PC-3 (cell line): ENCODE measurements at regions not wholly inside any gene's neighbourhood (a gene's known extent, or its start where the extent isn't known, plus 50 kb on each side); places are given as distances from the start of the nearest gene placed in this dataset.

ENCODE experiments used
- ATAC-seq: fragments of 200-7000 bp; cut with Tn5 transposase; 2 replicates; pipeline ENCODE4 v1.9.1; 2020; ENCODE audit warnings: mild to moderate bottlenecking, moderate library complexity
- BruUV-seq: library from RNA; stranded (reverse); fragments of 400-500 nt; replicated peaks from 2 replicates; lab custom pipeline; 2021; lab: Mats Ljungman, UMichigan
- CTCF ChIA-PET: fragments of 300-600 bp; sonication (Branson Sonifier 250); formaldehyde crosslinking; loops from one replicate; lab custom pipeline; 2022; ENCODE audit warnings: antibody characterized with exemption; lab: Charles Lee
- POLR2A ChIA-PET: fragments of 300-600 bp; sonication (Branson Sonifier 250); formaldehyde crosslinking; loops from one replicate; lab custom pipeline; 2022; ENCODE audit warnings: antibody characterized with exemption; ENCODE audit not compliant: unreplicated experiment; lab: Charles Lee
- DNase-seq: peaks from one replicate; pipeline ENCODE4 v3.0.0-alpha.2; 2015
- H2AFZ ChIP-seq: fragments of 300-600 bp; sonication (generic); 2 replicates; pipeline ENCODE4 v1.6.0; 2016; ENCODE audit warnings: antibody characterized with exemption, low read length
- H3F3A ChIP-seq: fragments of 300-600 bp; sonication (generic); one replicate; pipeline ENCODE4 v1.6.0; 2017; ENCODE audit warnings: antibody characterized with exemption, low read length, control low read depth, mild to moderate bottlenecking; ENCODE audit not compliant: unreplicated experiment
- H3K27ac ChIP-seq: fragments of 300-600 bp; sonication (generic); 2 replicates; pipeline ENCODE4 v1.5.1; 2016; ENCODE audit warnings: mild to moderate bottlenecking, low read length
- H3K27me3 ChIP-seq: fragments of 300-600 bp; sonication (generic); 2 replicates; pipeline ENCODE4 v1.6.1; 2016; ENCODE audit warnings: low read length, mixed read lengths
- H3K36me3 ChIP-seq: fragments of 300-600 bp; sonication (generic); 2 replicates; pipeline ENCODE4 v1.6.1; 2016; ENCODE audit warnings: low read depth, mixed run types, low read length, mixed read lengths
- H3K4me1 ChIP-seq: fragments of 300-600 bp; sonication (generic); 2 replicates; pipeline ENCODE4 v1.5.1; 2016; ENCODE audit warnings: low read length; ENCODE audit not compliant: insufficient read depth
- H3K4me2 ChIP-seq: fragments of 300-600 bp; sonication (generic); 2 replicates; pipeline ENCODE4 v1.6.0; 2016; ENCODE audit warnings: low read length
- H3K4me3 ChIP-seq: fragments of 300-600 bp; sonication (generic); 2 replicates; pipeline ENCODE4 v1.5.1; 2016; ENCODE audit warnings: mild to moderate bottlenecking, low read length, mixed read lengths
- H3K79me2 ChIP-seq: fragments of 300-600 bp; sonication (generic); 2 replicates; pipeline ENCODE4 v1.6.1; 2017; ENCODE audit warnings: low read length, mixed read lengths
- H3K9ac ChIP-seq: fragments of 300-600 bp; sonication (generic); 2 replicates; pipeline ENCODE4 v1.6.0; 2016; ENCODE audit warnings: mild to moderate bottlenecking, low read length
- H3K9me2 ChIP-seq: fragments of 300-600 bp; sonication (generic); replicated peaks from 2 replicates; pipeline ENCODE4 v1.6.1; 2016; ENCODE audit warnings: mixed run types, low read length, mixed read lengths
- H3K9me3 ChIP-seq: fragments of 300-600 bp; sonication (generic); 2 replicates; pipeline ENCODE4 v1.6.1; 2016; ENCODE audit warnings: low read length, mixed read lengths
- H4K20me1 ChIP-seq: fragments of 300-600 bp; sonication (generic); 2 replicates; pipeline ENCODE4 v1.6.1; 2016; ENCODE audit warnings: low read length, mixed read lengths
- EZH2 ChIP-seq: fragments of 300-600 bp; sonication (generic); IDR thresholded peaks from one replicate; pipeline ENCODE4 v1.6.1; 2017; ENCODE audit warnings: antibody characterized with exemption, mild to moderate bottlenecking, low read length; ENCODE audit not compliant: unreplicated experiment
- EZH2phosphoT487 ChIP-seq: fragments of 300-600 bp; sonication (generic); IDR thresholded peaks from 2 replicates; pipeline ENCODE4 v1.6.1; 2018; ENCODE audit warnings: mild to moderate bottlenecking, antibody characterized with exemption, low read length, borderline replicate concordance
- intact Hi-C: fragments of 100-400 bp; cut with micrococcal nuclease; formaldehyde crosslinking; loops from 2 replicates; pipeline ENCODE4 v1.9.0; 2023
- TF ChIP-seq, protein P1 (sequence below): fragments of 300-600 bp; sonication (generic); conservative IDR thresholded peaks from 2 replicates; pipeline ENCODE4 v1.5.1; 2017; ENCODE audit warnings: antibody characterized with exemption, low read depth, mild to moderate bottlenecking, low read length

DNA sequence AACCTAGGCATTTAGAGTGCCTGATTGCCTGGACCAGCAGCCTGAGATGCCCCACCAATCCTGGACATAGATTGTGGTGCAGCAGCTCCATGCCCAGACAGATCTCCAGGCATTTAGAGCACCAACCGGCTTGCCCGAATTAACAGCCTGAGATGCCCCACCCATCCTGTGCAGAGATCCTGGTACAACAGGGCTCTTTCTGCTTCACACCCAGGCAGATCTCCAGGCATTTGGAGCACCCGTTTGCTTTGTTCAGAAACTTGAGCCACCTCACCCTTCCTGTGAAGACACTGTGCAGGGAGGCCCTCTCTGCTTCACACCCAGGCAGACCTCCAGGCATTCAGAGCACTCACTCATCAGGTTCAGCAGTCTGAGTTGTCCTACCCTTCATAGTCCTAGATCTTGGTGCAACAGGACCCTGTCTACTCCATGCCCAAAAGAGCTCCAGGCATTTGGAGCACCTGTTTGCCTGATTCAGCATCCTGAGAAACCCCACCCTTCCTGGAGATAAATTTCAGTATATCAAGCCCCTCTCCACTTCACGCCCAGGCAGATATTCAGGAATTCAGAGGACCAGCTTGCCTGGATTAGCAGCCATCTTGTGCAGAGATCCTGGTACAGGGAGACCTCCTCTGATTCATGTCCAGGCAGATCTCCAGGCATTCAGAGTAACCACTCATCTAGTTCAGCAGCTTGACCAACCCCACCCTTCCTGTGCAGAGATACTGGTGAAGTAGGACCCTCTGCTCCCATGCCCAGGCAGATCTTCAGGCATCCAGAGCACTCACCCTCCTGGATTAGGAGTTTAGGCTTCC is 189.2 kb upstream of the FERMT1 start:
- Histone ChIP-seq H2AFZ (no peak overlapping the region), H3K27ac (no peak overlapping the region), H3K27me3 (peaks cover 3% of the 10 kb centered on the region; the same call in 1 of the 2 replicates), H3K79me2 (no peaks in the 10 kb centered on the region), H3K36me3 (no peaks in the 10 kb centered on the region), H4K20me1 (no peaks in the 10 kb centered on the region), H3K9me3 (peaks cover 15% of the 10 kb centered on the region; the same call in 1 of the 2 replicates), H3F3A (no peaks in the 10 kb centered on the region), H3K4me1 (no peaks in the 10 kb centered on the region), H3K9ac (no peak overlapping the region), H3K9me2 (no peaks in the 10 kb centered on the region), H3K4me3 (no peak overlapping the region), H3K4me2 (no peak overlapping the region)
- ATAC-seq: no peak
- peak; percentile 29 for DNase-seq
- TF ChIP-seq EZH2: no peak
- TF ChIP-seq EZH2phosphoT487: no peak
- TF ChIP-seq, protein P1, sequence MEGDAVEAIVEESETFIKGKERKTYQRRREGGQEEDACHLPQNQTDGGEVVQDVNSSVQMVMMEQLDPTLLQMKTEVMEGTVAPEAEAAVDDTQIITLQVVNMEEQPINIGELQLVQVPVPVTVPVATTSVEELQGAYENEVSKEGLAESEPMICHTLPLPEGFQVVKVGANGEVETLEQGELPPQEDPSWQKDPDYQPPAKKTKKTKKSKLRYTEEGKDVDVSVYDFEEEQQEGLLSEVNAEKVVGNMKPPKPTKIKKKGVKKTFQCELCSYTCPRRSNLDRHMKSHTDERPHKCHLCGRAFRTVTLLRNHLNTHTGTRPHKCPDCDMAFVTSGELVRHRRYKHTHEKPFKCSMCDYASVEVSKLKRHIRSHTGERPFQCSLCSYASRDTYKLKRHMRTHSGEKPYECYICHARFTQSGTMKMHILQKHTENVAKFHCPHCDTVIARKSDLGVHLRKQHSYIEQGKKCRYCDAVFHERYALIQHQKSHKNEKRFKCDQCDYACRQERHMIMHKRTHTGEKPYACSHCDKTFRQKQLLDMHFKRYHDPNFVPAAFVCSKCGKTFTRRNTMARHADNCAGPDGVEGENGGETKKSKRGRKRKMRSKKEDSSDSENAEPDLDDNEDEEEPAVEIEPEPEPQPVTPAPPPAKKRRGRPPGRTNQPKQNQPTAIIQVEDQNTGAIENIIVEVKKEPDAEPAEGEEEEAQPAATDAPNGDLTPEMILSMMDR: no peak
- no TSS peak for BruUV-seq
- CTCF ChIA-PET: no interaction called here
- intact Hi-C loops: no loop called here
- POLR2A ChIA-PET: no interaction called here

DNA sequence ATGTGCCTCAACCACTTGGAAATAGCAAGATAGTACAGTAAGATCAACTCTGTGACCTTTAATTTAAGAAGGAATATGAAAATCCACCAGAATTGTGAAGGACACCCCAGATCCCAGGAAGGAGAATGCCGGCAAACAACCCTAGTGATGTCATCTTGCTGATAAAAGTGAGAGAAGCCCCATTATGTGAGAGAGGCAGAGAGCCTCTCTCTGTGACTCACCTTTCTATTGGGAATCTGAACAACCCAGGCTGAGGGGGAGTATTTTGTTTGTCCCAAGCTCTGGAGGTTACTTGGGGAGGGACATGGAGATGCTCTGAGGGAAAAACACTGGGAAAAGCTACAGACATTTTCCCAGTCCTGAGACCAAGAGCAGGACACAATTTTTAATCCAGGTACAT is 188.3 kb upstream of the FERMT1 start:
- no peaks in the 10 kb centered on the region for H3K36me3 ChIP-seq
- no TSS peak for BruUV-seq
- ChIA-PET CTCF (no interaction called here), POLR2A (no interaction called here)
- H4K20me1 ChIP-seq: no peaks in the 10 kb centered on the region
- peaks cover 15% of the 10 kb centered on the region; the same call in 1 of the 2 replicates for H3K9me3 ChIP-seq
- intact Hi-C loops: no loop called here
- no peak overlapping the region for H2AFZ ChIP-seq
- no peak overlapping the region for H3K9ac ChIP-seq
- no peaks in the 10 kb centered on the region for H3K4me1 ChIP-seq
- H3K27ac ChIP-seq: no peak overlapping the region
- no peak overlapping the region for H3K4me3 ChIP-seq
- ATAC-seq (no peak), DNase-seq (no peak)
- TF ChIP-seq, protein P1: no peak
- TF ChIP-seq EZH2 (no peak), EZH2phosphoT487 (no peak)
- H3K4me2 ChIP-seq: no peak overlapping the region
- no peaks in the 10 kb centered on the region for H3F3A ChIP-seq
- H3K27me3 ChIP-seq: peaks cover 3% of the 10 kb centered on the region; the same call in 1 of the 2 replicates
- no peaks in the 10 kb centered on the region for H3K9me2 ChIP-seq
- no peaks in the 10 kb centered on the region for H3K79me2 ChIP-seq

DNA sequence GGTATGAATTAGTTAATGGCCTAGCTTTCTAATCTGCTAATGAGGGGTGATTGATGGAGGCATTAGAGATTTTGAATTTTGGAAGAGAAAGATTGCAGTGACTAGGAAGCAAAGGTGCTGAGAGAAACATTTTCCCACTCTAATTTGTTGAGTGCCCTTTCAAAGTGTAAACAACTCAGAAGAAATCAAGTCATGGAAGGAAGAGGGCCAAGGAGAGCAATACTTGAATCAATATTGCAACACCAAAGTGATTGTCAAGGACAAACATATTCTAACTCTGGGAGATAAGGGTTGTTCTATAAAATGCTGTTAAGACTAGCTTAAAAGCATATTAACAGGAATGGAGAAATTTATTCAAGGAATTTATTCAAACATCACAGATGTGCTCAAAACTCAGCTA is 182.7 kb upstream of the FERMT1 start:
- TF ChIP-seq EZH2phosphoT487: no peak
- TF ChIP-seq EZH2: no peak
- TF ChIP-seq, protein P1: no peak
- Histone ChIP-seq H3K36me3 (no peaks in the 10 kb centered on the region), H3F3A (no peaks in the 10 kb centered on the region), H3K4me2 (no peak overlapping the region), H3K9me2 (no peaks in the 10 kb centered on the region), H3K79me2 (no peaks in the 10 kb centered on the region), H2AFZ (no peak overlapping the region), H4K20me1 (no peaks in the 10 kb centered on the region), H3K27ac (no peak overlapping the region), H3K9ac (no peak overlapping the region), H3K4me1 (no peaks in the 10 kb centered on the region), H3K27me3 (peaks cover 21% of the 10 kb centered on the region), H3K9me3 (no peaks in the 10 kb centered on the region), H3K4me3 (no peak overlapping the region)
- DNase-seq: no peak
- BruUV-seq: no TSS peak
- ATAC-seq: no peak
- ChIA-PET CTCF (no interaction called here), POLR2A (no interaction called here)
- intact Hi-C loops: no loop called here
